ENCODE measurements at regions not wholly inside any gene's neighbourhood (a gene's known extent, or its start where the extent isn't known, plus 50 kb on each side); places are given as distances from the start of the nearest gene placed in this dataset.

GRCh38 chr2:215764441-215765048, 248.8 kb downstream of the MREG start:
- ChIA-PET POLR2A (ENCODE audit: low non-redundant PET) (no interaction called here), CTCF (interaction anchor here (0.7 kb wide), 1 partner anchor 293 kb away, joined by 3 read pairs; no protein-coding TSS in a partner anchor)
- TF ChIP-seq CTCF (conservative IDR thresholded peaks at IDR 0.05; ENCODE audit: low read depth): no peak
- H3K27ac ChIP-seq: no peak overlapping the region
- no peak for DNase-seq (ENCODE audit: low spot score)

GRCh38 chr2:215760557-215760956, 252.8 kb downstream of the MREG start:
- TF ChIP-seq CTCF (conservative IDR thresholded peaks at IDR 0.05; ENCODE audit: low read depth): no peak
- H3K27ac ChIP-seq: no peak overlapping the region
- DNase-seq (ENCODE audit: low spot score): no peak
- ChIA-PET CTCF (interaction anchor here (0.6 to 0.7 kb wide), 2 partner anchors 30 to 100 kb away, joined by 3 read pairs; no protein-coding TSS in a partner anchor), POLR2A (ENCODE audit: low non-redundant PET) (no interaction called here)

GRCh38 chr2:215760091-215760490, 253.3 kb downstream of the MREG start:
- POLR2A ChIA-PET (ENCODE audit: low non-redundant PET): no interaction called here
- no peak for DNase-seq (ENCODE audit: low spot score)
- TF ChIP-seq CTCF (conservative IDR thresholded peaks at IDR 0.05; ENCODE audit: low read depth): no peak
- H3K27ac ChIP-seq: no peak overlapping the region
- CTCF ChIA-PET: no interaction called here

GRCh38 chr2:215758691-215759090, 254.7 kb downstream of the MREG start:
- CTCF ChIA-PET: no interaction called here
- POLR2A ChIA-PET (ENCODE audit: low non-redundant PET): no interaction called here
- no peak for TF ChIP-seq CTCF (conservative IDR thresholded peaks at IDR 0.05; ENCODE audit: low read depth)
- DNase-seq (ENCODE audit: low spot score): no peak
- no peak overlapping the region for H3K27ac ChIP-seq

- POLR2A ChIA-PET (ENCODE audit: low non-redundant PET): no interaction called here
- CTCF ChIA-PET: no interaction called here
- no peak for TF ChIP-seq CTCF (conservative IDR thresholded peaks at IDR 0.05; ENCODE audit: low read depth)
- no peak overlapping the region for H3K27ac ChIP-seq
- DNase-seq (ENCODE audit: low spot score): no peak
Observed at GRCh38 chr2:215756346-215756730, 257.0 kb downstream of the MREG start.

- no peak overlapping the region for H3K27ac ChIP-seq
- POLR2A ChIA-PET (ENCODE audit: low non-redundant PET): no interaction called here
- DNase-seq (ENCODE audit: low spot score): no peak
- no peak for TF ChIP-seq CTCF (conservative IDR thresholded peaks at IDR 0.05; ENCODE audit: low read depth)
- CTCF ChIA-PET: no interaction called here
Observed at GRCh38 chr2:215755641-215756345, 257.6 kb downstream of the MREG start.
